NCI-H187 (cell line): ENCODE measurements at regions not wholly inside any gene's neighbourhood (a gene's known extent, or its start where the extent isn't known, plus 50 kb on each side); places are given as distances from the start of the nearest gene placed in this dataset.
A peak's percentile ranks its signal among the peaks of the same experiment; 100 is the strongest.

Experiments
- DNase-seq, 2 experiments: peaks; one replicate each; lab custom pipeline; 2025; lab: John Stamatoyannopoulos, UW

DNA sequence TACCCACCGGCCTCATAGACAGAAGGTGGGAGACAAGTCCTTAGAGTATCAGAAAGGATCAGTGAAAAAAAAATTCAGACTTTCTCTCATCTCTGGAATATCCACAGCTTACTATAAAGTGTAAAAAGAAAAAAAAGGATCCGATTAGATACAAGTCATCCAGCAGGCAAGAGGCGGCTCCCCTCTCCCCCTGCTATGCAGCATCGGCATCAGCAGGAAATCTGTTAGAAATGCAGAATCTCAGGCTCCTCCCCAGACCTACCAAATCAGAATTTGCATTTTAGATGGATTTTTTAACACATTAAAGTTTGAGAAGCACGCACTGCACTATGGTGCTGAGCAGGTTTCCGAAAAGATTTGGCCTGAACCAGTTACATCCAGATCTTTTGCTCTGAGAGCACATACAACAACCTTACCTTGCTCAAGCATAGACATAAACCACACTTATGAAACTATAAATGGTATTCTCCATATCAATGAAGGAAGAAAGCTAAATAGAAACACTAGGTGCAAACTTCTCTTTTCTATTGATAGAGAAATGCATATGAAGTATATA is 117.0 kb upstream of the POU3F2 start:
- DNase-seq, result no peak

DNA sequence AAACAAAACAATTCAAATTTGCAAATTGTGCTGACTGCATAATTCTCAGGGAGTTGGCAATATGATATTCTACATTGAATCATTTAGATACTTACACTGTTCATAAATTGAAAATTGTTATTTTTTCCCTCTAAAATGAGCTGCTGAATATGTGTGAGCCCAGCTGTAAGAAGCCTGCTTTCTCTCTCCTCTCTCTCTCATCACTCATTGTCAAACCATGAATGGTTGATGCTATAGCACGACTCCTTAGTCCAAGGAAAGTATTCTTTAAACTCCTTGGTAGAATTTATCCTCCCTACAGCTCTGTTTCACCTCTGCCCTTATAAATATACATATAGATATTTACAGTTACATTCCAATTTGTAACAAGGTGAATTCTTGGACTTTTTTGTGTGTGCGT is 116.4 kb upstream of the POU3F2 start:
- DNase-seq, result no peak

DNA sequence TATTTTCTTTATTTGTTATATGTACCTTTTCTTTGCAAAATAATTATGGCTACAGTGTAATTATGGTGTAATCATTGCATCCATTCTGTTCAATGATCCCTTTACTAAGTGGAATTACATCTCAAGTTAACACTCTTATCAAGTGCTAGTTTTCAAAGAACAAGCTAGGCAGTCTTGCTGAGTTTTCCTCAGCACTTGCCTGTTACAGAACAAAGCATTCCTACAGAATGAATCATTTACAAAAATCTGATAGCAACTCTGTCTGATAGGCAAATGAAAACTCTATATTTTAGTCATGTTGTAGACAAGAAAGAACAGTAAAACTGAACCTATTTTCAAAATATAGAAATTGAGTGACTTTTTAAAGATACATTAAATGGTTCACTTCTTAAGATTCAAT is 109.8 kb upstream of the POU3F2 start:
- DNase-seq, result no peak

DNA sequence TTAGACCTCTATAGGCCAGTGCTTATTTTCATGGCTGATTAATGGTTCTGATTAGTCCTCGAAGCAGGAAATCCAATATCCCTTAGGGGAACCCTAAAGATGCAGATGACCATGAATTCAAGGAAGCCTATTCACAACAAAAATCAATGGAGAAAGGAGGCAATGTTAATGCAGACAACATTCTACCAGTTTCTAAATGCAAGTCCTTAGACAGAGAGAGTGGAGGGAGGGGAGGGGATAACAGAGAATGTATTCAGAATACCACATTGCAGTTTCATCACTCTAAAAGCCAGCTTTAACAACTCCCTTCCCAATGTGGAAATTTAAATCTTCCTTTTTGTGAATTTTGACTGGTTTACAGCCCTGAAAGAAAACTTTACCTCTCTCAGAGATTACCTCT is 87.1 kb upstream of the POU3F2 start:
- DNase-seq, result no peak

DNA sequence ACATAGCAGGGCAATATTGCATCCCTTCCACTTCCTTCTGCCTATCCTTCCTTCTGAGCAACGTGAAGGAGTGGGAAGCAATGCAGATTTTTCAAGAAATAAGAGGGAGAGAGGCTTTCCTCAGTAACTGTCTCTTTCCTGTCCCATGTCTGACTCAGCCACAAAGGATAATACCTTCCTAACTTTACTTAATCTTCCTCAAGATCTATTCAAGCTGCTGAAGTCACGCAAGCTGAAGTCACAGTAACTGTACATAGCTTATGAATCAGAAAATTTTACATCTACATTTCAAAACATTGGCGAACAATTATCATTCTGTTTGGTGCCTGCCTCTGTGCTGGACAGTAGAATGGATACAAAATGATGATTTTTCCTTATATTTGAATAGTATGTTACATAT is 86.4 kb upstream of the POU3F2 start:
- no peak for DNase-seq

DNA sequence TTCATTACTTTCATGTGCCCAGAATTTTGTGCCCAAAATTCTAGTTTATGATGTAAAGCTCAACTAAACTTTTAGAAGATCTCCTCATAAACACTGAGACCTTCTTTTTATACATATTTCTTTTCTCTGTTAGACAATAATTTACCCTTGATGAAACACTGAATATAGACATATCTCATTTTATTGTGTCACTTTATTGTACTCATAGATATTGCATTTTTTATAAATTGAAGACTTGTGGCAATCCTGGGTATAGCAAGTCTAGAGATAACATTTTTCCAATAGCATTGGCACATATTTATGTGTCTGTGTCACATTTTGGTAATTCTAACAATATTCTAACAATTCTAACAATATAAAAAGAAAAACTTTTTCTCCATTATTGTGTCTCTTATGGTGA is 74.9 kb upstream of the POU3F2 start:
- no peak for DNase-seq

DNA sequence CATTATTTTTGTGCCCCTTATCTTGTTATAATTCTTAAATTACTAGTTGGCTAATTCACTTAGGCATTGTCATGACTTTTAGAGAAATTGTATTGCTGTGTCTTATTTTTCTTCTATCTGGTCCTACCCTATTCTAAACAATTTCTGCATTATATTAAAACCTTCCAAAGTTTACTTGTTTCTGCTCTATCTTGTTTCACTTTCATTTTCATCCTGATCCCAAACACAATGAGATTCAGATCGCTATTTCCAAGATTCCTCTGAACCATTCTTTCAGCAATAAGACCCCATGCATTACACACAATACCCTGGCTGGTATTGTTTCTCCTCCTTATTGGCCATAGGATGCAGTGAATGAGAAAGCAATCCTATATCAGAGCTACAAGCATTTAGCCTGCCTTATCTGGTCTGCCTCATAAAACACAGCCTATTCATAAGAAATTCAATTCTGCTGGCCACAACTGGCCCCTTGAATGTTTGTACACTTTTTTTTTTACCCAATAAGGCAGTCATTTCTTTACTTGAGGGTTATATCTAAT is 69.9 kb upstream of the POU3F2 start:
- DNase-seq, result no peak

DNA sequence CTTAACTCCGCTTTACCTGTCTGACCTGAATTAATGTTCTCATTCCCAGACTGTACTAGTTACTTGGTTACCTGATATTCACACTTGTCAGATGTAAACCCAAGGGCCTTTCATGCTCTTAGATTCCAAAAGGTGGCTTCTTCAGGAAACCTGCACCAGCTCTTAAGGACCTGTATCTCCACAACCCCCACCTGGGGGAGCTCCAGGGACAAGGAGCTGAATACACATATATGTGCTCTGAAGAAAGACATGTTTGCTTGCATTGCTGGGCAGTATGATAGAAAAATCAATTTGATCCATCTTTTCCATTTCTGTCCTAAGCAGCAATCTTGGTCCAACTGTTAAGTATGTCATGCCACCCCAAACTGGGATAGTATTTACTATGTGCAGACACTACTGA is 64.8 kb upstream of the POU3F2 start:
- DNase-seq, result peak in 1 of 2 experiments; percentile 52

DNA sequence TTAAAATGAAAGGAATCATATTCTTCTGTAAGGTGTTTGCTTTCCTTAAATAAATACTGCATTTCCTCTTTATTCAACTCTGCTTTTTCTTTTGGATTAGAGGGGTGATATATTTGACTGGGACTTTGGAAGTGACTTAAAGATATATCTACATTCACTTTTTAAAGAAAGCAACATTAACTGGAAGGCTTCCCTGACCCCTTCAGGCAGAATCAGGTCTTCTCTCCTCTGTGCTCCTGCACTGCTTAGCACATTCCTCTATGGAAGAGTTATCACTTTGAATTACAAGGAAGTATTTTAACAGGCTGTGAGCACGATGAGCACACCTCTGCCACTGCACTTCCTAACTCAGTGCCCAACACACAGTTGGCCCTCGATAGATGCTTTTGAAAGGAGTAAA is 59.2 kb upstream of the POU3F2 start:
- no peak for DNase-seq

DNA sequence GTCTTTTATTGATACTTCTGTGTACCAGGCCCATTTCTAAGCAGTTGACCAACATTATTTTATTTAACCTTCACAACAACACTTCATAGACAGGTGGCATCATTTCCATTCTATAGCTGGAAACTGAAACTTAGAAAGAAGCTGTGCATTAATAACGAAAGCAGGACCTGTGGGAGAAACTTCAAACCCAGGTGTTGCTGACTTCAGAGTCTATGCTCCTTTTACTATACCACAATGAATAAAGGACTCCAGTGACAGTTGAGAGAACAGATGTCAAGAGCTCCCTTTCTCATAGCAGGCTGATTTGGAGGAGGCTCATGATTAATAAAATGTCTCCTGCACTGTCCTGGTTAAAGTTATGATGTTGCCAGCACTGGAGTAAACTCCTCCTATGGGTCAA is 56.6 kb upstream of the POU3F2 start:
- no peak for DNase-seq

DNA sequence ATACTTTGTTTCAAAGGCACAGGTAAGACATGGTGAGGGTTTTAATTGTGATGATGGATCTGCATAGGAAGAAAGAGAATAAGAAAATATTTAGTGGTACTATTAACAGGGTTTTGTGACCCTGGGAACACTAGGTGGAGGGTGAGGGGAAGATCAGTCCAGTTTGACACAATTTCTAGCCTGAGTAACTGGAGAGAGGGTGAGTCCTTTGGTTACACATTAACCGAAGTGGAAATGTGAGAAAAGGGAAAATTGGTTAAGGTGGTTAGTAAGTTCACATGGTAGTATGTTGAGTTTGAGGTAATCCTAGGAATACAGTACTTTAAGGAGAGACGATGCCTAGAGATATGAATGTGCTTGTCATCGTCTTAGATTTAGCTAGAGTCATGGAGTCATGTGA is 54.8 kb upstream of the POU3F2 start:
- DNase-seq, result no peak

DNA sequence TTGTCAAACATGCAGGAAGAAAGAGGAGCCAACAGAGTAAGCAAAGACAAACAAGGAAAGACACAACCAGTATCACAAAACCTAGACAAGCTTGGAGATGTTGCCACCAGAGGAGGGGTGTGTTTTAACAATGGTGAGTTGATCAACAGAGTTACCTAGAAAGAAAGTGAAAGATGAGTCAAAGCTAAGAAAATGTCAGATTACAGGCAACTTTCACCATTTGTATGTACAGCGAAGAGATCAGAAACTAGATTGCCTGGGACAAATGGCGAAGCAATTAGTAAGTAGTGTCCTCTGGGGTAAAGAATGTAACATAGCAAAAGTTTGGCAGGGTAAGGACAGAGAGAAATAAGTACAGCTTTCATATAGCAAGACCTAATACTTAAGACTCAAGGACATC is 51.6 kb upstream of the POU3F2 start:
- DNase-seq, result no peak

DNA sequence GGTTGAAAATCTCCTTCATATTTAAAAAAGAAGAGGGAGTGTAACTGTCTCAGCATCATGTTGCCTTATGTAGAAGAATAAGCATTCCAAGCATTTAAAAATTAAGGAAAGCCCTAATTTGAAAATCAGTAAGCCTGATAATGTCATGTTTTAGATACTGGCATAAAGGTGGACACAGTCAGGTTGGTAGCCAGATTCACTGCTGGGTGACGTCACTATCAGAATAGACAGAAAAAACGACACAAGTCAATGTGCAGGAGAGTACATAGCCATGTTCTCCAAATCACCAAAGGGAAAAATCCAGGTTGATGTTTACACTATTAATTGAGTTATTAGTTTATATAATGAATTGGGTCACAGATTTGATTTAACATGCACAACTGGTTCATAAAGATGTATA is 50.8 kb upstream of the POU3F2 start:
- DNase-seq, result no peak
